ENCODE measurements at regions not wholly inside any gene's neighbourhood (a gene's known extent, or its start where the extent isn't known, plus 50 kb on each side); places are given as distances from the start of the nearest gene placed in this dataset.
"Not testable (repeated sequence)": the region's sequence is repeated elsewhere in the genome, so short reads cannot be mapped to it uniquely, and the experiment has no call there.

GRCh38 chr10:65142641-65143435 lies 1621.6 kb downstream of the REEP3 start:
- no peak for DNase-seq (ENCODE audit: low spot score)

DNA sequence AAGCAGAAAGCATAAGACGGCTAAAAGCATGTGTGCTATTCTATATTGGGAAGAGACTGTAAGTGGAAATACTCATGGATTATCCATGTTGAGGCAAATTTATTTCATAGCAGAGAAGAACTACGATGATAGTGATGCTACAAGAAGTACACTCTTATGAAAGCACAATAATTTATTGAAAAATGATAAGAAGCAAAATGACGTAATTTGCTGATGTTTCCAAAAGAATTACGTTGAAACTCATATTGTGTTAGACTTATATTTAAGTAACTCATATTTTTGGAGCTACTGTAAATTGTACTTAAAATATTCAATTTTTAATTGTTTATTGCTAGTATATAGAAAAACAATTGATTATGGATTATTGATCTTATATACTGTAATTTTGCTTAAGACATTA lies 1622.5 kb downstream of the REEP3 start:
- DNase-seq (ENCODE audit: low spot score), result no peak

DNA sequence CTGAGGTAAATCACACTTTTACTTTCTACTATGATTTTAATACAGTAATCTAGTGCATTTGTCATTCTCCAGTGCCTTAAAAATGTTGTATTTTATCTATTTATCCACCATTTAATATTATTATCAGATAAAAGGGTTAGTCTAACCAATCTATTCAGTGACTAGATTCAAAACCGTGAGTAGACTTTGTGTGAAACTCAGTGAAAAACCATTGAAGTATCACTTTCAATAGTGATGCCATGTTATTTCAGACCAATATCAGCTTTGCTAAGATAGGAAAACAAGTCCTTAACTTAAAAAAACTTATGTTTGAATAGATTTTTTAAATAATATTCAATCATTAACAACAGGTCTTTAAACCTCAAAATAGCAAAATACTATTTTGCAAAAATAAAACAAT lies 1628.7 kb downstream of the REEP3 start:
- no peak for DNase-seq (ENCODE audit: low spot score)

GRCh38 chr10:65166272-65166671 lies 1645.1 kb downstream of the REEP3 start:
- DNase-seq (ENCODE audit: low spot score), result no peak

- no peak for DNase-seq (ENCODE audit: low spot score)
Measured at GRCh38 chr10:65172249-65172648, 1651.0 kb downstream of the REEP3 start.

GRCh38 chr10:65176994-65177393 lies 1655.8 kb downstream of the REEP3 start:
- DNase-seq (ENCODE audit: low spot score), result no peak

DNA sequence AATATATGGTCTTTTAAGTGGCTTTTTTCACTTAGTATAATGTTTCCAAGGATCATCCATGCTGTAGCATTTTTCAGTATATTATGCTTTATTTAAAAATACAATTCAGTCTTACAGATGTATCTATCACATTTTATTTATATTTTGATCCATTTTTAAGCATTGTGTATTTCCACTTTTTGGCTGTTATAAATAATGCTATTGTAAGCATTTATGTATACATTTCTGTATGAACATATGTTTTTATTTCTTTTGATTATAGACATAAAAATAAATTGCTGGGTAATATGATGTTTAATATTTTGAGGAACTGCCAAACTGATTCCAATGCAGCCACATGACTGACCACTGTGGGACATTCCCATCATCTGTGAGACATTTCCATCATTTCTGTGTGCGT lies 1662.0 kb downstream of the REEP3 start:
- DNase-seq (ENCODE audit: low spot score), result no peak

GRCh38 chr10:65186668-65187067 lies 1665.5 kb downstream of the REEP3 start:
- not testable (repeated sequence) for DNase-seq (ENCODE audit: low spot score)

DNA sequence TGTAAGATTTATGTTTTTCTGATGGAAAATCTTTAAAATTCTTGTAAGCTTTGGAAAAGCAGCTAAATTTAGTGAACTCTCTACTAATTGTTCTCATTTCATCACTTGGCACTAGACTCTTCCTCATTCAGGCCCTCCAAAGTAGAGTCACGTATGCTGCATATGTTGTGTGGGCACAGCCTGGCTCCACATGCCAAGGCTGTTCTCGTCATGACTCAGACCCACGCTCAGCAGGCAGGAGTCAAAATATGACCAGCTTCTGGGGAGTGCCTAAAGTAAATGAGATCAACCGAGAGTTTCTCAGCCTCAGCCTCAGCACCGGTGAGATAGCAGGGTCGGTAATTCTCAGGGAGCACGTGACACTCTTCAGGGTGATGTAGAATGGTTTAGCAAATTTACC lies 1672.9 kb downstream of the REEP3 start:
- DNase-seq (ENCODE audit: low spot score), result no peak

DNA sequence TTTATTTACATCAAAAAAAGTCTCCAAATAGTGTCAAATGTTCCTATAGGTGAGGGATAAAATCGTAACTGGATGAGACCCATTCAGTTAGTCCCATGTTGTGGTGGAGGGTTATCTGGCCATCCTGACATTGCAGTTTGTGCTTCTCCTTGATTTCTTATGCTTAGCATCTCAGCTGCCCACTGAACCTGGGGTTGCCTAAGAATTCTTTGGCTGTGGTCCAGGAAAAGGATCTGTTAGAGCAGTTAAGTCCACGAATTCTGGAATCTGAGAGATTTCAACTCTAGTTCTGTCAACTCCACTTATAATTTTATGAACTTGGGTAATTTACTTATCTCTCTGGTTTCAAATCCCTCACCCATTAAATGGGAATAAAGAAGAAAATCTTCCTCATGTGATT lies 1673.4 kb downstream of the REEP3 start:
- no peak for DNase-seq (ENCODE audit: low spot score)

DNA sequence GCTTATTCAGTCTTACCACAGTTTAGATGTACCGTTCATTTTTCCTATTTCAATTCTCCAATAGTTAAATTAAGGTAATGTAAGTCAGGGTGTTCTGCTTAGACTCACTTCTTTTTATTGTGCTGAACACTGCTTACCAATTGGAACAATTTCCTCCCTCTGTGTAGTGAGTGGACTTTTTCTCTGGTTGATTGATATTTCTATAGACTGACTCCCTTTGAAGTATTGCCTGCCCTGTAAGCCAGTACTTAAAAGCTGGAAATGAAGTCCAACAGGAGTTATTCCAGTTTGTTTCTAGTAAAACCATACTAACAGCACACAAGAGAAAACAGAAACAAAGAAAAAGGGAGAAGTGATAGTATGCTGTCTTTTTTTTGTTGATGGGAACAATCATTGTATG lies 1674.9 kb downstream of the REEP3 start:
- no peak for DNase-seq (ENCODE audit: low spot score)

DNA sequence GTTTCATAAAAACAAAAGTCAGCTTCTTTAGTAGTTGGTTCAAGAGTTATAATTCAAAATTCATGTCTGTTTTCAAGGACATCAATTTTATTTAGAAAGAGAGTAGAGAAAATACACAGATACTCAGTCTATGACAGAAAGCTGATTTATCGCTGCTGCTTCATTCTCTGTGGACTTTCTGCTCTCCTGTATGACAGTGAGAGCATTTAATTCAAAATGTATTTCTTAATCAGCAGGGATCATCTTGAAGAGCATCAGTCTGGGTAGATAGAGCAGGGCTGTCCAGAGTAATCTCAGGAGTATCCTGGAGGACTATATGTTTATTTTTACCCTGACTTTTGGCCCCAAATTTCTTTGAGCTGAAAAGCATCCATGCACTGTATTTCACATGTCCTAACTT lies 1676.7 kb downstream of the REEP3 start:
- no peak for DNase-seq (ENCODE audit: low spot score)

DNA sequence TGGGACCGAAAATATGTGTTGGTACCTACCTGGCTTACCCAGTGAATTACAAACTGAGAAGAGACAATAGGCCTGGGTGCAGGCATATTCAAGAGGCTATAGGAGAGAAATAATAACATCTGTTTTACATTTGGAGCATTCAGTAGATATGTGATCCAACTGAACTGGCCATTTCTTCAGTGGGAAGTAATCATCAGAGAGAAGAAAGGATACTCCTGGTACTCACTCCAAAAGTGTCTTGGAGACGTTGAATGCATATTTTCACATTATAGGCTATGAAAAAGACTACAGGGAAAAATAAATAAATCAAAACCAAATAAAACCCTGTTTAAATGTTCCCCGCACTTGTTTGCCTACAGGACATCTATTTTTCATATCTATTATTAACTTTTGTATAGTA lies 1680.3 kb downstream of the REEP3 start:
- no peak for DNase-seq (ENCODE audit: low spot score)

DNA sequence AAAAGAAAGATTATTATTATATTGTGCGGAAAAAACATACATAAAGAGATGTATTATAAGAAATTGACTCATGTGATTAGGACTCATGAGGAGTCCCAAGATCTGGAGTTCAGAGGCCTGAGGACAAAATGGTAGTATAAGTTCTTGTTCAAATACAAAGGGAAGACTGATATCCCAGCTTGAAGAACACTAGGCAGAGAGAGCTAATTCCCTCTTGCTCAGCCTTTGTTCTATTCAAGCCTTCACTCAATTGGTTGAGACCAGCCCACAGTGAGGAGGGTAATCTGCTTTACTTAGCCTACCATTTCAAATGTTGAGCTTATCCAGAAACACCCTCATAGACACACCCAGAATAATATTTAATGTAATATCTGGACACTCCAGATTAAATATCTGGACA lies 1683.8 kb downstream of the REEP3 start:
- DNase-seq (ENCODE audit: low spot score), result no peak

DNA sequence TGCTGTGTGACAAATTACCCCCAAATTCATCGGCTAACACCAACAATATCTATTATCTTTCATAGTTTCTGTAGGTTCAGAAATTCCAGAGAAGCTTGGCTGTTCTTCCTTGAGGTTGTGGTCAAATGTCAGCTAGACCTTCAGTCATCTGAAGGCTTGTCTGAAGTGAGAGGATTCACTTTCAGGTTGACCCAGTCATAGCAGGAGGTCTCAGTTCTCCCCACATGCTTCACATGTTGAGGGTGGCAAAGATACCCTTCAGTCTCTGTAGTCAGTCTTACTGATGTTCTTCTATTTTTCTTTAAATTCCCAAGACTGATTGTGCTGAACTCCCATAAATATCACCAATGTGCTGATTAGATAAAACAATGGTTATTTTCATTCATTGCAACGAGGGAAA lies 1692.0 kb downstream of the REEP3 start:
- no peak for DNase-seq (ENCODE audit: low spot score)

DNA sequence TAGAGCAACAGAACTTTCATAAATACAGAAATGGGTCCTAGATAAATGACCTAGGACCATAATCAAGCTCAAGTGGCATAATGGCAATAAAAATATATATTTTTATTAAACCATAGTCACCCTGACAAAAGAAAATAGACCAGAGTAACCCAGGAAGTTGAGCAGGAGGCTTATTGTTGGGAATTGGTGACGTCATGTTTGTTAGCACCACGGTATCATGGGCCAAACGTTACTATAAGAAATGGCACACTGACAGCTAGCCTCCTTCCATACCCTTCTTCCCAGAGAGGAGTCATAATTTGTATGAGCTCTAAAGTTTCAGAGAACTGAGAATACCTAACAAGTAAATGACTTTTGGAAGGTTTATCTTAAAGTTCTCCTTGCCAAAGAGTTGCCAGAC lies 1698.2 kb downstream of the REEP3 start:
- no peak for DNase-seq (ENCODE audit: low spot score)

- no peak for DNase-seq (ENCODE audit: low spot score)
Measured at GRCh38 chr10:65231148-65231547, 1694.7 kb upstream of the LRRTM3 start.

- no peak for DNase-seq (ENCODE audit: low spot score)
Measured at GRCh38 chr10:65234261-65234660, 1691.6 kb upstream of the LRRTM3 start.

GRCh38 chr10:65235266-65235665 lies 1690.6 kb upstream of the LRRTM3 start:
- DNase-seq (ENCODE audit: low spot score), result no peak

- no peak for DNase-seq (ENCODE audit: low spot score)
Measured at GRCh38 chr10:65235846-65236245, 1690.0 kb upstream of the LRRTM3 start.

- no peak for DNase-seq (ENCODE audit: low spot score)
Measured at GRCh38 chr10:65265451-65265954, 1660.3 kb upstream of the LRRTM3 start.

DNA sequence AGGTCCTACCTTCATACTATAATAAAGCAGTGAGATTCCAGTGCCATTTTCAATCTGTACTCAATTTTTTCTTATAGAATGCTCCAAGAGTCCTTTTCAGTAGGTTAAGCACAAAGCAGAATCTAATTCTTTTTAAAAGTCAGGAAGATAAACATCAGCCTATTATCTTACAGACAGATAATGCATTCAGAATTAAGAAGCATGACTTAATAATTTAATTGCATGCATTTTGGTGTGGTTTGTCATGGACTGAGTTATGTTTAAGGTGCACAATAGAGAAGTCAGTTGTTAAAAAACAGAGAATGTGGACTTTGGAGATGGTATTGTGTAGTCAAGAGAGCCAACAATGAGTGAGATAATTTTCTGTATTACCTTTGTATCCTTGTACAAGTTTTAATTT lies 1656.3 kb upstream of the LRRTM3 start:
- DNase-seq (ENCODE audit: low spot score), result not testable (repeated sequence)

- no peak for DNase-seq (ENCODE audit: low spot score)
Measured at GRCh38 chr10:65270969-65271368, 1654.9 kb upstream of the LRRTM3 start.

GRCh38 chr10:65273115-65273514 lies 1652.7 kb upstream of the LRRTM3 start:
- no peak for DNase-seq (ENCODE audit: low spot score)
